HepG2 (cell line): ENCODE measurements at regions not wholly inside any gene's neighbourhood (a gene's known extent, or its start where the extent isn't known, plus 50 kb on each side); places are given as distances from the start of the nearest gene placed in this dataset.

Source experiments
- ATAC-seq: fragments of 200-7000 bp; cut with Tn5 transposase; 3 replicates; pipeline ENCODE4 v1.9.1; 2020; ENCODE audit warnings: mild to moderate bottlenecking, moderate library complexity
- BruUV-seq: library from RNA; stranded (reverse); fragments of 400-500 nt; replicated peaks from 2 replicates; lab custom pipeline; 2021; lab: Mats Ljungman, UMichigan
- CTCF ChIA-PET: fragments of 300-600 bp; formaldehyde crosslinking; extraction: SDS; loops from one replicate; lab custom pipeline; 2021; ENCODE audit warnings: low total read pairs, inconsistent platforms, low intra/inter-chr PET ratio; lab: Yijun Ruan, JAX
- POLR2A ChIA-PET: fragments of 350-600 bp; sonication (Branson Sonifier 250); formaldehyde crosslinking; loops from one replicate; lab custom pipeline; 2020; ENCODE audit warnings: antibody characterized with exemption, inconsistent platforms; lab: Yijun Ruan, JAX
- DNase-seq: peaks from one replicate; pipeline ENCODE4 v3.0.0-alpha.2; 2015; ENCODE audit warnings: low spot score
- FAIRE-seq: peaks from 3 replicates; lab custom pipeline; 2011; peaks lifted over from hg19 to GRCh38; lab: Jason Lieb, UNC
- H2AFZ ChIP-seq: one replicate; pipeline ENCODE4 v1.6.1; 2011; ENCODE audit warnings: low read length, inconsistent platforms
- H3K27ac ChIP-seq: fragments of 300-600 bp; 3 replicates; pipeline ENCODE4 v1.8.0; 2011; ENCODE audit warnings: mixed run types, mild to moderate bottlenecking, mixed read lengths, low read length, inconsistent platforms; ENCODE audit not compliant: insufficient read depth; ENCODE audit errors: extremely low read length
- H3K27me3 ChIP-seq, 2 experiments: fragments of 200-600 bp in 1 of 2; 2 replicates in 1 of 2; 3 replicates in 1 of 2; pipeline versions ENCODE4 v1.6.0 to v1.8.0; 2011; ENCODE audit warnings: low read length in 2 of 2, mild to moderate bottlenecking in 2 of 2, moderate library complexity in 2 of 2, inconsistent platforms in 1 of 2; ENCODE audit not compliant: insufficient read depth in 2 of 2, control insufficient read depth in 1 of 2
- H3K36me3 ChIP-seq, 2 experiments: fragments of 200-600 bp in 1 of 2; replicated peaks in 1 of 2; 2 replicates in 1 of 2; 3 replicates in 1 of 2; pipeline versions ENCODE4 v1.5.1 to v1.8.0; 2011; ENCODE audit warnings: low read length in 2 of 2, inconsistent platforms in 1 of 2; ENCODE audit not compliant: insufficient read depth in 2 of 2, control insufficient read depth in 1 of 2
- H3K4me1 ChIP-seq: 2 replicates; pipeline ENCODE4 v1.5.1; 2012; ENCODE audit warnings: low read length, inconsistent platforms; ENCODE audit not compliant: insufficient read depth
- H3K4me2 ChIP-seq: 2 replicates; pipeline ENCODE4 v1.6.0; 2011; ENCODE audit warnings: low read depth, low read length, inconsistent platforms
- H3K4me3 ChIP-seq, 3 experiments: fragments of 200-600 bp in 1 of 3; sonication (generic), shearing (Covaris generic) in 1 of 3; replicated peaks in 1 of 3; 2 replicates each; pipeline ENCODE4 v1.5.1; 2011 to 2016; ENCODE audit warnings: low read length in 3 of 3, inconsistent platforms in 2 of 3, low read depth in 2 of 3, mild to moderate bottlenecking in 2 of 3, control low read depth in 1 of 3, mixed read lengths in 1 of 3; ENCODE audit not compliant: insufficient read depth in 1 of 3
- H3K79me2 ChIP-seq: one replicate; pipeline ENCODE4 v1.6.1; 2011; ENCODE audit warnings: low read length, inconsistent platforms; ENCODE audit not compliant: insufficient read depth
- H3K9ac ChIP-seq: 2 replicates; pipeline ENCODE4 v1.6.0; 2011; ENCODE audit warnings: mild to moderate bottlenecking, low read depth, low read length, inconsistent platforms; ENCODE audit not compliant: insufficient read depth
- H3K9me3 ChIP-seq: 2 replicates; pipeline ENCODE4 v1.5.1; 2012; ENCODE audit warnings: mild to moderate bottlenecking, low read length
- H4K20me1 ChIP-seq: 2 replicates; pipeline ENCODE4 v1.6.0; 2011; ENCODE audit warnings: inconsistent platforms, mild to moderate bottlenecking, low read length, moderate library complexity; ENCODE audit not compliant: insufficient read depth
- CCDC6 ChIP-seq: sonication (generic); formaldehyde crosslinking; IDR thresholded peaks from 2 replicates; pipeline ENCODE4 v1.8.1; 2022; ENCODE audit warnings: mild to moderate bottlenecking, missing genetic modification reagents, moderate library complexity
- FOXA1 ChIP-seq, 2 experiments: fragments of 450-650 bp in 1 of 2; sonication (generic) in 1 of 2; formaldehyde crosslinking in 1 of 2; IDR thresholded peaks; 2 replicates each; pipeline versions ENCODE4 v1.4.0 to v1.6.1; 2016 to 2020; ENCODE audit warnings: missing genetic modification reagents in 1 of 2
- GATAD2A ChIP-seq: IDR thresholded peaks from 2 replicates; pipeline ENCODE4 v1.6.1; 2016
- HCFC1 ChIP-seq: fragments of 150-350 bp; IDR thresholded peaks from 2 replicates; pipeline ENCODE4 v1.6.1; 2014; ENCODE audit warnings: low read depth, low read length
- MAFK ChIP-seq, 2 experiments: IDR thresholded peaks in 1 of 2; conservative IDR thresholded peaks in 1 of 2; 2 replicates each; pipeline ENCODE4 v1.6.1; 2011; ENCODE audit warnings: improper control_type of control experiment in 2 of 2, low read length in 2 of 2
- MIXL1 ChIP-seq: IDR thresholded peaks from 2 replicates; pipeline ENCODE4 v1.6.1; 2016
- NFATC3 ChIP-seq: sonication (generic); formaldehyde crosslinking; IDR thresholded peaks from 2 replicates; pipeline ENCODE4 v1.5.1; 2020; ENCODE audit warnings: mild to moderate bottlenecking, missing genetic modification reagents
- RFX5 ChIP-seq: IDR thresholded peaks from 2 replicates; pipeline ENCODE4 v1.6.1; 2011; ENCODE audit warnings: low read depth, low read length, improper control_type of control experiment
- TRIM24 ChIP-seq: sonication (generic); formaldehyde crosslinking; IDR thresholded peaks from 2 replicates; pipeline ENCODE4 v1.8.0; 2022; ENCODE audit warnings: mild to moderate bottlenecking, missing genetic modification reagents
- ZNF282 ChIP-seq: fragments of 450-650 bp; IDR thresholded peaks from 2 replicates; pipeline ENCODE4 v1.6.1; 2018; ENCODE audit not compliant: partially characterized antibody
- ZNF430 ChIP-seq: sonication (generic); formaldehyde crosslinking; IDR thresholded peaks from 2 replicates; pipeline ENCODE4 v1.9.0; 2021; ENCODE audit warnings: mild to moderate bottlenecking, missing genetic modification reagents
- ZNF670 ChIP-seq: sonication (generic); formaldehyde crosslinking; IDR thresholded peaks from 2 replicates; pipeline ENCODE4 v1.8.0; 2022; ENCODE audit warnings: mild to moderate bottlenecking, missing genetic modification reagents, borderline replicate concordance
- ZZZ3 ChIP-seq: sonication (generic); formaldehyde crosslinking; IDR thresholded peaks from 2 replicates; pipeline ENCODE4 v1.4.0; 2020; ENCODE audit warnings: missing genetic modification reagents, mild to moderate bottlenecking, borderline replicate concordance
- WGBS: methylation state at CpG from one replicate; pipeline ENCODE4 v1.1.6; 2017; ENCODE audit warnings: low lambda C conversion rate; 5-methylcytosine and 5-hydroxymethylcytosine counted together
- in situ Hi-C: cut with HindIII; loops from 2 replicates; pipeline ENCODE4 v1.10.0; 2017; ENCODE audit warnings: low pct_unique_long_range_greater_than_20kb; ENCODE audit not compliant: extremely low pct_ligation_motif_present
- intact Hi-C: fragments of 100-400 bp; cut with micrococcal nuclease; formaldehyde crosslinking; loops from one replicate; pipeline ENCODE4 v1.10.0; 2022; ENCODE audit not compliant: unreplicated experiment

GRCh38 chr5:42924686-42925085, 113.0 kb upstream of the SELENOP start:
- Histone ChIP-seq H3K9ac (no peak overlapping the region), H3K27ac (no peak overlapping the region), H3K27me3 (no peaks in the 10 kb centered on the region; a peak in 1 of 5 replicates), H3K36me3 (no peaks in the 10 kb centered on the region), H3K4me3 (no peak overlapping the region)
- 81% methylated on average over 8 of the region's 16 CpGs for WGBS
- no peak for FAIRE-seq
- no peak for DNase-seq
- POLR2A ChIA-PET, result no interaction called here
- no peak for TF ChIP-seq MAFK (conservative IDR thresholded peaks at IDR 0.05 in 1 of 2, IDR thresholded peaks at IDR 0.05 in 1 of 2; ENCODE audit: low read length in 2 of 2)
- TF ChIP-seq RFX5, result no peak
- no peak for TF ChIP-seq ZNF670 (CRISPR knock-in tag)
- no peak for TF ChIP-seq ZZZ3
- no peak for TF ChIP-seq MIXL1 (CRISPR knock-in tag)
- TF ChIP-seq TRIM24, result no peak
- no peak for TF ChIP-seq ZNF430 (CRISPR knock-in tag)
- TF ChIP-seq HCFC1, result no peak
- TF ChIP-seq ZNF282, result no peak
- no peak for TF ChIP-seq FOXA1 (IDR thresholded peaks at IDR 0.05)
- TF ChIP-seq FOXA1 (CRISPR knock-in tag; IDR thresholded peaks at IDR 0.05), result no peak
- no peak for TF ChIP-seq CCDC6
- TF ChIP-seq NFATC3 (CRISPR knock-in tag), result no peak
- TF ChIP-seq GATAD2A (CRISPR knock-in tag), result no peak
- TF ChIP-seq, all 625 proteins: peak for 0
- intact Hi-C loops, result no loop called here
- H4K20me1 ChIP-seq, result no peaks in the 10 kb centered on the region
- CTCF ChIA-PET, result no interaction called here
- no TSS peak for BruUV-seq
- no peak for ATAC-seq
- no peaks in the 10 kb centered on the region for H3K4me1 ChIP-seq
- no peak overlapping the region for H2AFZ ChIP-seq
- no peaks in the 10 kb centered on the region for H3K79me2 ChIP-seq
- no peaks in the 10 kb centered on the region for H3K9me3 ChIP-seq
- in situ Hi-C loops, result loop anchor here (25.0 kb wide), 1 partner anchor 463 kb away; no protein-coding TSS in a partner anchor
- no peak overlapping the region for H3K4me2 ChIP-seq
